GM12891 (cell line): ENCODE measurements at regions not wholly inside any gene's neighbourhood (a gene's known extent, or its start where the extent isn't known, plus 50 kb on each side); places are given as distances from the start of the nearest gene placed in this dataset.

Experiments used
- POLR2A ChIP-seq: IDR thresholded peaks from 2 replicates; pipeline ENCODE4 v1.6.1; 2011; ENCODE audit warnings: low read depth, low read length, control low read depth
- POLR2AphosphoS5 ChIP-seq: IDR thresholded peaks from 2 replicates; pipeline ENCODE4 v1.6.1; 2011; ENCODE audit warnings: low read depth, low read length, control low read depth
- POU2F2 ChIP-seq: IDR thresholded peaks from 2 replicates; pipeline ENCODE4 v1.6.1; 2011; ENCODE audit warnings: low read depth, mild to moderate bottlenecking, control low read depth, low read length, moderate library complexity
- TAF1 ChIP-seq: IDR thresholded peaks from 2 replicates; pipeline ENCODE4 v1.6.1; 2011; ENCODE audit warnings: low read depth, low read length, control low read depth

GRCh38 chr9:87201351-87201751, 254.0 kb upstream of the GAS1 start:
- TF ChIP-seq POLR2AphosphoS5: no peak
- no peak for TF ChIP-seq POLR2A
- no peak for TF ChIP-seq TAF1
- TF ChIP-seq POU2F2: no peak
